Peyer's patch (tissue), 4 donors: ENCODE measurements at regions not wholly inside any gene's neighbourhood (a gene's known extent, or its start where the extent isn't known, plus 50 kb on each side); places are given as distances from the start of the nearest gene placed in this dataset.

Experiments
- DNase-seq, 3 donors: peaks; one replicate each; pipeline ENCODE4 v3.0.0-alpha.2; 2017 to 2019
- H3K27ac ChIP-seq, 4 donors: fragments of 200-600 bp; sonication (generic); one replicate each; pipeline ENCODE4 v1.5.1; 2016 to 2019
- H3K27me3 ChIP-seq, 2 donors: fragments of 200-600 bp; sonication (generic); one replicate each; pipeline ENCODE4 v1.5.1; 2019
- H3K36me3 ChIP-seq, 3 donors: fragments of 200-600 bp; sonication (generic); one replicate each; pipeline ENCODE4 v1.5.1; 2016 to 2019
- H3K4me1 ChIP-seq, 4 donors: fragments of 200-600 bp; sonication (generic); one replicate each; pipeline ENCODE4 v1.5.1; 2016 to 2019
- H3K4me3 ChIP-seq, 4 donors: fragments of 200-600 bp; sonication (generic); 1 replicate in 3 of 4; 2 replicates in 1 of 4; pipeline ENCODE4 v1.5.1; 2016 to 2019; ENCODE audit warnings: mild to moderate bottlenecking in 1 of 4
- H3K9me3 ChIP-seq, 4 donors: fragments of 200-600 bp; sonication (generic); one replicate each; pipeline ENCODE4 v1.5.1; 2016 to 2019; ENCODE audit warnings: mild to moderate bottlenecking in 1 of 4
- CTCF ChIP-seq, 6 experiments: fragments of 450-650 bp in 4 of 6; fragments of 200-600 bp in 2 of 6; sonication (generic) in 1 of 6; IDR thresholded peaks; one replicate each; pipeline ENCODE4 v1.5.1; 2017 to 2019; ENCODE audit warnings: antibody characterized with exemption in 6 of 6, mild to moderate bottlenecking in 3 of 6, moderate library complexity in 1 of 6
- POLR2A ChIP-seq, 2 donors: fragments of 450-650 bp; IDR thresholded peaks; one replicate each; pipeline ENCODE4 v1.5.1; 2017; ENCODE audit warnings: antibody characterized with exemption in 2 of 2, mild to moderate bottlenecking in 2 of 2, moderate library complexity in 2 of 2

GRCh38 chr1:188089461-188089860, 1260.7 kb downstream of the PLA2G4A start:
- Histone ChIP-seq H3K27ac (no peak overlapping the region), H3K4me1 (no peaks in the 10 kb centered on the region), H3K9me3 (no peaks in the 10 kb centered on the region), H3K4me3 (no peak overlapping the region), H3K27me3 (no peaks in the 10 kb centered on the region), H3K36me3 (no peaks in the 10 kb centered on the region)
- DNase-seq = no peak
- TF ChIP-seq CTCF (IDR thresholded peaks at IDR 0.05) (no peak), POLR2A (IDR thresholded peaks at IDR 0.05) (no peak)

GRCh38 chr1:188096521-188096920, 1267.8 kb downstream of the PLA2G4A start:
- no peak overlapping the region for H3K4me3 ChIP-seq
- H3K4me1 ChIP-seq = no peaks in the 10 kb centered on the region
- H3K27me3 ChIP-seq = no peaks in the 10 kb centered on the region
- no peaks in the 10 kb centered on the region for H3K36me3 ChIP-seq
- no peak for DNase-seq
- no peak overlapping the region for H3K27ac ChIP-seq
- no peak for TF ChIP-seq POLR2A (IDR thresholded peaks at IDR 0.05)
- no peak for TF ChIP-seq CTCF (IDR thresholded peaks at IDR 0.05)
- H3K9me3 ChIP-seq = no peaks in the 10 kb centered on the region

GRCh38 chr1:188117436-188117835, 1288.7 kb downstream of the PLA2G4A start:
- Histone ChIP-seq H3K27me3 (no peaks in the 10 kb centered on the region), H3K9me3 (no peaks in the 10 kb centered on the region), H3K4me3 (no peak overlapping the region), H3K36me3 (no peaks in the 10 kb centered on the region), H3K27ac (no peak overlapping the region), H3K4me1 (no peaks in the 10 kb centered on the region)
- TF ChIP-seq CTCF (IDR thresholded peaks at IDR 0.05) (no peak), POLR2A (IDR thresholded peaks at IDR 0.05) (no peak)
- no peak for DNase-seq

GRCh38 chr1:188122646-188123045, 1293.9 kb downstream of the PLA2G4A start:
- no peak for DNase-seq
- H3K9me3 ChIP-seq = no peaks in the 10 kb centered on the region
- H3K4me1 ChIP-seq = no peaks in the 10 kb centered on the region
- no peak overlapping the region for H3K27ac ChIP-seq
- no peak overlapping the region for H3K4me3 ChIP-seq
- TF ChIP-seq CTCF (IDR thresholded peaks at IDR 0.05) (no peak), POLR2A (IDR thresholded peaks at IDR 0.05) (no peak)
- no peaks in the 10 kb centered on the region for H3K27me3 ChIP-seq
- no peaks in the 10 kb centered on the region for H3K36me3 ChIP-seq

DNA sequence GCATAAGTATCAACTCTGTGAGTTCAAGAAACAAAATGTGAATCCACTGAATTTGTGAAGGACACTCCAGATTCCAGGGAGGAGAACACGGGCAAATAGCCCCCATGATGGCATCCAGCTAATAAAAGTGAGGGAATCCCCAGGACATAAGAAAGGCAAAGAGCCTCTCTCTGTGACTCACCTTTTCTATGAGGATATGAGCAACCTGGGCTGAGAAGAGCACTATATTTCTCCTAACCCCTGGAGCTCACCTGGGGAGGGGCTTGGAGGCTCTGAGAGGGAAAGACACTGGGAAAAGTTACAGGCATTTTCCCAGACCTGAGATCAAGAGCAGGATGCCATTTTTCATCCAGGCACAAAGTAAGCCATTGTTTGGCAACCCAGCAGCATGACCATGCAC, 1298.8 kb downstream of the PLA2G4A start:
- Histone ChIP-seq H3K36me3 (no peaks in the 10 kb centered on the region), H3K27me3 (no peaks in the 10 kb centered on the region), H3K9me3 (no peaks in the 10 kb centered on the region), H3K27ac (no peak overlapping the region), H3K4me3 (no peak overlapping the region), H3K4me1 (no peaks in the 10 kb centered on the region)
- TF ChIP-seq POLR2A (IDR thresholded peaks at IDR 0.05) = no peak
- no peak for TF ChIP-seq CTCF (IDR thresholded peaks at IDR 0.05)
- DNase-seq = no peak

DNA sequence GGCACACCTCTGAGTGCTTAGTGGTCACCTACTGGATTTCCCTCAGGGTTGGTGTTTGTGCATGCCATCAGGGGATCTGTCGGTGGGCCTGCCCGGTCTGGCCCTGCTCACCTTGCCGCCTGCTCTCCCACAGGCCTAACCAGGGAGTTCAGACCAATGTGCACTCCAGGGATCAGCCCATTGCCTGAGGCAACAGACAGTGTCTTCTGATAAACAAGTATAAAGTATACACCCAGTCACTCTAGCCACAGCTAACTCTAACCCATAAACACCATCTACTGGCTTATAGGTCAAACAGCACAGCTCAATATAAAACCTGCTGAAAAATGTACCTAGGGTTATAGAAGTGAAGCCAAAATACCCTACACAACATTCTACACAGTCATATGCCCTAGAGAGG, 1300.0 kb downstream of the PLA2G4A start:
- Histone ChIP-seq H3K27ac (no peak overlapping the region), H3K4me1 (no peaks in the 10 kb centered on the region), H3K27me3 (no peaks in the 10 kb centered on the region), H3K36me3 (no peaks in the 10 kb centered on the region), H3K9me3 (no peaks in the 10 kb centered on the region), H3K4me3 (no peak overlapping the region)
- TF ChIP-seq POLR2A (IDR thresholded peaks at IDR 0.05) (no peak), CTCF (IDR thresholded peaks at IDR 0.05) (no peak)
- DNase-seq = no peak
